Body of pancreas (tissue), 4 donors: ENCODE measurements at regions not wholly inside any gene's neighbourhood (a gene's known extent, or its start where the extent isn't known, plus 50 kb on each side); places are given as distances from the start of the nearest gene placed in this dataset.
A peak's percentile ranks its signal among the peaks of the same experiment; 100 is the strongest.

Source experiments
- ATAC-seq: fragments of 150-250 bp; one replicate; pipeline ENCODE4 v1.9.1; 2016
- DNase-seq, 4 donors: peaks; one replicate each; pipeline ENCODE4 v3.0.0-alpha.2; 2019
- H3K27ac ChIP-seq, 4 donors: fragments of 200-600 bp; sonication (generic); 1 replicate in 3 of 4; 2 replicates in 1 of 4; pipeline versions ENCODE4 v1.5.1 to v1.6.1; 2016 to 2019; ENCODE audit warnings: mild to moderate bottlenecking in 1 of 4, mixed read lengths in 1 of 4, moderate library complexity in 1 of 4
- H3K27me3 ChIP-seq, 2 donors: fragments of 200-600 bp; sonication (generic); one replicate each; pipeline ENCODE4 v1.6.0; 2016; ENCODE audit warnings: mild to moderate bottlenecking in 1 of 2
- H3K36me3 ChIP-seq, 2 donors: fragments of 200-600 bp; sonication (generic); replicated peaks in 1 of 2; 2 replicates each; pipeline ENCODE4 v1.5.1; 2016; ENCODE audit warnings: low read depth in 2 of 2; ENCODE audit not compliant: insufficient read depth in 1 of 2
- H3K4me1 ChIP-seq: fragments of 200-600 bp; sonication (generic); one replicate; pipeline ENCODE4 v1.6.0; 2016
- H3K4me3 ChIP-seq, 2 donors: fragments of 200-600 bp; sonication (generic); 1 replicate in 1 of 2; 2 replicates in 1 of 2; pipeline ENCODE4 v1.5.1; 2016 to 2019
- H3K9me3 ChIP-seq, 3 donors: fragments of 200-600 bp; sonication (generic); 1 replicate in 2 of 3; 2 replicates in 1 of 3; pipeline ENCODE4 v1.5.1; 2016
- CTCF ChIP-seq, 7 experiments: fragments of 450-650 bp in 4 of 7; fragments of 200-600 bp in 3 of 7; sonication (generic) in 3 of 7; IDR thresholded peaks; one replicate each; pipeline ENCODE4 v1.5.1; 2016 to 2019; ENCODE audit warnings: antibody characterized with exemption in 7 of 7
- POLR2A ChIP-seq, 3 donors: fragments of 450-650 bp; IDR thresholded peaks; one replicate each; pipeline ENCODE4 v1.6.1; 2016; ENCODE audit warnings: antibody characterized with exemption in 3 of 3, mild to moderate bottlenecking in 2 of 3
- WGBS, 2 donors: methylation state at CpG; one replicate each; pipeline ENCODE4 v1.1.5; 2017; 5-methylcytosine and 5-hydroxymethylcytosine counted together
- intact Hi-C: fragments of 100-400 bp; cut with DNase I; formaldehyde crosslinking; loops from one replicate; pipeline ENCODE4 v1.15.1; 2023

DNA sequence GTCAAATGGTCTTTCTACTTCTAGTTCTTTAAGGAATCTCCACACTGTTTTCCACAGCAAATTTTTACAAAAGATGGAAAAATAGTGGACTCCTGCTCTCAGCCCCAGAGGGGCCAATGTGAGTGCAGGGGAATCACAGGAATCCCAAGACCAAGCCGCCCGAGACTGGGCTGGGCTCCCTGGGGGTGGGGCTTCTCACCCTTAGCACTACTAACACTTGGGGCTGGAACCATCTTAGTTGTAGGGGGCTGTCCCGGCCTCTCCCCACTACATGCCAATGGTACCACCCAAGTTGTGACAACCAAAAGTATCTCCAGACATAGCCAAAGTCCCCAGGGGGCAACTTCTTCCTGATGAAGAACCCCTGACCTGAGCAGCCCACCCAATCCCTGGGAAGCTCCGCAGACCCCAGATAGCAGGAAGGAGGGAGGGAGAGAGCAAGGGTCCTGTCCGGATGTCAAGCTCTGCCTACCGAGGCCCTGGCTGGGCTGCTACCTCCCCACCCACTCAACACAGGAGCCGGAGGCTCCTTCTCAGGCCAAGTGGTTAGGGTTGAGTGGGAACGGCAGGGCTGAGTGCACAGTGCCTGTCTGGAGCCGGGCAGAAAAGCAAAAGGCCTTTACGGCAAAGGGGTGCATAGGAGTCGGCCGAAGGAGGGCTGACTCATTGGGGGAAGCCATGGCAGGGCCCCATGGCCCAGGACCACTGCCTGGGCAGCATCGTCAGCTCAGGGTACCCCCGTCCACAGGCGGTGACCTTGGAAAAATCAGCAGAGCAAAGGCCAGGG lies 122.5 kb upstream of the FGF3 start:
- H3K27me3 ChIP-seq = no peaks in the 10 kb centered on the region
- 49 to 87% methylated on average over 8 to 15 of the region's 15 CpGs for WGBS, 2 donors
- TF ChIP-seq CTCF (IDR thresholded peaks at IDR 0.05) = no peak
- TF ChIP-seq POLR2A (IDR thresholded peaks at IDR 0.05) = no peak
- no peaks in the 10 kb centered on the region for H3K36me3 ChIP-seq
- no peaks in the 10 kb centered on the region for H3K9me3 ChIP-seq
- no peak overlapping the region for H3K27ac ChIP-seq
- ATAC-seq (no peak), DNase-seq (no peak)
- intact Hi-C loops = no loop called here
- H3K4me3 ChIP-seq = no peak overlapping the region
- peaks cover 7% of the 10 kb centered on the region for H3K4me1 ChIP-seq

- no peak overlapping the region for H3K27ac ChIP-seq
- H3K9me3 ChIP-seq = no peaks in the 10 kb centered on the region
- no peak for DNase-seq
- H3K4me1 ChIP-seq = peaks cover 7% of the 10 kb centered on the region
- no peaks in the 10 kb centered on the region for H3K27me3 ChIP-seq
- no peak for ATAC-seq
- 68 to 69% methylated on average over 9 of the region's 9 CpGs for WGBS, 2 donors
- H3K4me3 ChIP-seq = no peak overlapping the region
- no peak for TF ChIP-seq POLR2A (IDR thresholded peaks at IDR 0.05)
- no peak for TF ChIP-seq CTCF (IDR thresholded peaks at IDR 0.05)
- intact Hi-C loops = no loop called here
- H3K36me3 ChIP-seq = no peaks in the 10 kb centered on the region
Measured at GRCh38 chr11:69942333-69942820, 123.2 kb upstream of the FGF3 start.

GRCh38 chr11:69943066-69943465 lies 123.8 kb upstream of the FGF3 start:
- 54 to 70% methylated on average over 6 of the region's 6 CpGs for WGBS, 2 donors

DNA sequence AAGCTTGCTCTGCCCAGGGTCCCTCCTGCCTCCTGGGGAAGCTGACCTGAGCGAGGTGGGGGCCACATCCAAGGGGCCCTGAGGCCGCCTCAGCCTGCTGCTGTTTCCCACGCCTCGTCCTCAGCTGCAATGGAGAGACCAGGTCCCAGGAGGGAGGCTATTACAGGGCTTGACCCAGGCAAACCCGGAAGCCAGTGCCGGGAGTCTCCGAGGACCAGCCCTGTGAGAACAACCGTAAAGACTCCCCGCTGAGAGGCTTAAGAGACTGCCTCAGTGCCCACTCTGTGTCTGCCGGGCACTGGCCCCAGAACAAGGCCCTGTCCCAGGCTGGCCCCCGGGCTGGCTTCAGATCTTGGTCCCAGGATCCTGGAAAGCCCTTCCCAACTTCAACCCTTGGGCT lies 124.3 kb upstream of the FGF3 start:
- intact Hi-C loops = no loop called here
- no peaks in the 10 kb centered on the region for H3K27me3 ChIP-seq
- 70% methylated on average over 11 of the region's 11 CpGs; no CpG with 5 or more reads in 1 of the 2 donors for WGBS, 2 donors

More at GRCh38 chr11:69943066-69943465, 123.8 kb upstream of the FGF3 start:
- Histone ChIP-seq H3K4me1 (peaks cover 10% of the 10 kb centered on the region), H3K27me3 (no peaks in the 10 kb centered on the region), H3K4me3 (no peak overlapping the region), H3K27ac (no peak overlapping the region), H3K36me3 (no peaks in the 10 kb centered on the region), H3K9me3 (no peaks in the 10 kb centered on the region)
- ATAC-seq (no peak), DNase-seq (peak in 1 of 4 donors; percentile 22)
- intact Hi-C loops = no loop called here
- TF ChIP-seq CTCF (IDR thresholded peaks at IDR 0.05) (no peak), POLR2A (IDR thresholded peaks at IDR 0.05) (no peak)

More for the DNA sequence above, 124.3 kb upstream of the FGF3 start:
- no peaks in the 10 kb centered on the region for H3K36me3 ChIP-seq
- DNase-seq (no peak), ATAC-seq (no peak)
- no peak overlapping the region for H3K4me3 ChIP-seq
- no peaks in the 10 kb centered on the region for H3K9me3 ChIP-seq
- no peak overlapping the region for H3K27ac ChIP-seq
- TF ChIP-seq POLR2A (IDR thresholded peaks at IDR 0.05) = no peak
- no peak for TF ChIP-seq CTCF (IDR thresholded peaks at IDR 0.05)
- peaks cover 10% of the 10 kb centered on the region for H3K4me1 ChIP-seq
